Activated CD4-positive, alpha-beta memory T cell treated with anti-CD3 and anti-CD28 coated beads for 36 hours (primary cell): ENCODE measurements at regions not wholly inside any gene's neighbourhood (a gene's known extent, or its start where the extent isn't known, plus 50 kb on each side); places are given as distances from the start of the nearest gene placed in this dataset.

ENCODE experiments used
- CTCF ChIA-PET: fragments of 350-600 bp; sonication (Branson Sonifier 250); formaldehyde crosslinking; loops from one replicate; lab custom pipeline; 2021; ENCODE audit warnings: antibody characterized with exemption, inconsistent platforms; lab: Charles Lee
- POLR2A ChIA-PET: fragments of 350-600 bp; sonication (Branson Sonifier 250); formaldehyde crosslinking; loops from one replicate; lab custom pipeline; 2021; ENCODE audit warnings: antibody characterized with exemption; lab: Charles Lee
- DNase-seq: peaks from one replicate; pipeline ENCODE4 v3.0.0-alpha.2; 2020
- H3K27ac Mint-ChIP-seq: one replicate; pipeline ENCODE4 v1.8.0; 2021; ENCODE audit warnings: mixed read lengths
- H3K27me3 Mint-ChIP-seq: one replicate; pipeline ENCODE4 v1.8.0; 2021; ENCODE audit warnings: mixed read lengths
- H3K36me3 Mint-ChIP-seq: one replicate; pipeline ENCODE4 v1.8.0; 2021; ENCODE audit warnings: mixed read lengths
- H3K4me1 Mint-ChIP-seq: one replicate; pipeline ENCODE4 v1.8.0; 2021; ENCODE audit warnings: low read depth, mixed read lengths
- H3K4me3 Mint-ChIP-seq: one replicate; pipeline ENCODE4 v1.8.0; 2021; ENCODE audit warnings: mild to moderate bottlenecking, mixed read lengths
- H3K9me3 Mint-ChIP-seq: one replicate; pipeline ENCODE4 v1.8.0; 2021; ENCODE audit warnings: mixed read lengths
- intact Hi-C: fragments of 100-400 bp; cut with micrococcal nuclease; formaldehyde crosslinking; loops from one replicate; pipeline ENCODE4 v1.15.1; 2023

DNA sequence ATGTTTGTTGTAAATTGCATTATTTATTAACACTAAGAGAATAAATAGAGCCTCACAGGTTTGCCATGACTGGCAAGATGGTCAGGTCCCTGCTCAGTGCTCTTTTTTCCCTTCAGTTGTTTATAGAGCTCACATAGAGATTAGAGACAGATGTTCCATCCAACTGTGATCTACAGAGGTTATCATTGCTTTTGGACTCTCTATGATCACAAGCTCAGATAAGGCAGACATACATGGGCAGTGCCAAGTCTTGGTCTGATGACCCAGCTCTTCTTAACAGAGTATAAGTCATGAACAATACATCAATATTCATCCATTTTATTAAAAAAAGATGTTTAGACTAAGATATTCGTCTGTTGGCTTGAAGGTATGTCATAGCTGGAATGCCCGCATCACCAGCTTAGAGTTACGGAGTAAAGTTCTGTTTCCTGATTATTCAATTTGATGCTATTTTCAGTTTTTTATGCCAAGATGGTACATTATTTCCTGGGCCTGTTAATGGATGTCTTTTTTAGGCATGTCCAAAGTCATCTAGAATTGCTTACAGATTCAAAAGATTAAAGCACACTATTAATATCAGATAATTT, 729.8 kb upstream of the SLC10A2 start:
- no peak for DNase-seq
- H3K36me3 Mint-ChIP-seq, result no peaks in the 10 kb centered on the region
- ChIA-PET POLR2A (no interaction called here), CTCF (no interaction called here)
- H3K4me1 Mint-ChIP-seq, result no peaks in the 10 kb centered on the region
- H3K27ac Mint-ChIP-seq, result no peak overlapping the region
- no peak overlapping the region for H3K4me3 Mint-ChIP-seq
- peaks cover 6% of the 10 kb centered on the region for H3K9me3 Mint-ChIP-seq
- intact Hi-C loops, result no loop called here
- H3K27me3 Mint-ChIP-seq, result no peaks in the 10 kb centered on the region

DNA sequence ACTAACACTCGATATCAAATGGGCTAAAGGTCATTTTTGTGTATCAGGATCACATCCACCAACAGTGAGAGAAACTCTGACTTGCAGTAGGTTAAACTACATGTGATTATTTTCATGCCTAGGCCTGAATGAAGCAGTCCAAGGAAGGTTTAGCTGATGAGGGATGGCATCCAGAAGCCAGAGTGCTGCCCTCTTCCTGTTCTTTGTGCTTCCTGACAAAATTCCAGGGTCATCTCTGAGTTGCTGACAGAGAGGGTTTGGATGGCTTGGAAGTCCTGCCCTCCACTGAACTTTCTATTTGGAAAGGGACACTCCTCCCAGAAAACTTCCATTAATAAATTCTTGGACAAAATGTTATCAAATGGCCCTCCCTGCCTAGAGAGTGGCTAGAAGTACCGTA, 728.3 kb upstream of the SLC10A2 start:
- Mint-ChIP-seq H3K4me1 (no peaks in the 10 kb centered on the region), H3K27ac (no peak overlapping the region), H3K27me3 (no peaks in the 10 kb centered on the region), H3K36me3 (no peaks in the 10 kb centered on the region), H3K9me3 (peaks cover 6% of the 10 kb centered on the region), H3K4me3 (no peak overlapping the region)
- intact Hi-C loops, result no loop called here
- CTCF ChIA-PET, result no interaction called here
- POLR2A ChIA-PET, result no interaction called here
- no peak for DNase-seq

DNA sequence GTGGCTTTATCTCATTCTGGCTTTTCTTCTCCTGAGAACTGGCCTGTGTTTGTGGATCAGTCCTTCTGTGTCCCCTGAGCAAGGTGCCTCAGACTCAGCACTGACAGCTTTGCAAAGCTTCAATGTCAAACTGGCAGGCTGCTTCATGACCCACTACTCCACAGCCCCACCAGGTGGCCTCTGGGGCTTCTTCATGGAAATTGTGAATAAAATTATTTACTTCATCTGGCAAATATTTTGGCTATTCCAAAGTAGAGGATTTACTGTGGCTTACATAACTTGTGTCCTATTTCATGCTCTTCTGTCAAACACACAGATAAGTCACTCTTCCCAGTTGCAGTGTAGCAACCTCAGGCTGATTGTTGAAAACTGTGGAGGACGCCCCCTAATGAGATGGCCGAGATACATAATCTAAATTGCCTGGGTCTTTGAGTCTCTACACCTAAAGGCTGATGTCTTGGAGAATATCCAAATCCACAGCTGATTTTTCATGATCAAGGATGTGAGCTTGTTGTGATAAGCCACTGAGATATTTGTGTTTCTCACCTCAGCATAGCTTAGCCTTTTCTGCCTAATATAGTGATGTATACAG, 721.9 kb upstream of the SLC10A2 start:
- no peaks in the 10 kb centered on the region for H3K27me3 Mint-ChIP-seq
- H3K4me1 Mint-ChIP-seq, result no peaks in the 10 kb centered on the region
- DNase-seq, result no peak
- ChIA-PET POLR2A (no interaction called here), CTCF (no interaction called here)
- peaks cover 12% of the 10 kb centered on the region for H3K9me3 Mint-ChIP-seq
- intact Hi-C loops, result no loop called here
- H3K36me3 Mint-ChIP-seq, result no peaks in the 10 kb centered on the region
- H3K4me3 Mint-ChIP-seq, result no peak overlapping the region
- no peak overlapping the region for H3K27ac Mint-ChIP-seq

DNA sequence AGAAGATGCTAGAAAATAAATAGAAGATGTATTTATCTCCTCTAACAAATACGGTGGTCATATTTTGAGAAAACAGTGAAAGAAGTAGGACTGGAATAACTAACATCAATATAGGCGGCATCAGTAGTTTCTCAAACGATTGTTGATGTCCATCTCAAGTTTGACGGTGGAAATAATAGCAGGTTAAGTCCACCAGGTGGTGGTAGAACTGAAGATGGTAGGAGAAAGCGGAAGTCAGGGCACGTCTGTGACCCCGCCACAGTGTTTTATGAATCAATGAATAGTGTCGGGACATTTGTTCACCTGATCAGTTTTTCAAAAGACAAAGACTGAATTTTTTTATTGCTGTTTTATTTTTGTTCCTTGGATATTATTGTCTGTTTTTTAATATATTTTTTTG, 706.4 kb upstream of the SLC10A2 start:
- ChIA-PET POLR2A (no interaction called here), CTCF (no interaction called here)
- DNase-seq, result no peak
- intact Hi-C loops, result no loop called here
- Mint-ChIP-seq H3K9me3 (peaks cover 4% of the 10 kb centered on the region), H3K27ac (no peak overlapping the region), H3K36me3 (no peaks in the 10 kb centered on the region), H3K4me1 (no peaks in the 10 kb centered on the region), H3K27me3 (no peaks in the 10 kb centered on the region), H3K4me3 (no peak overlapping the region)

GRCh38 chr13:103762523-103762922, 696.3 kb upstream of the SLC10A2 start:
- ChIA-PET POLR2A (no interaction called here), CTCF (no interaction called here)
- Mint-ChIP-seq H3K27me3 (no peaks in the 10 kb centered on the region), H3K4me3 (no peak overlapping the region), H3K36me3 (no peaks in the 10 kb centered on the region), H3K4me1 (no peaks in the 10 kb centered on the region), H3K9me3 (peaks cover 3% of the 10 kb centered on the region), H3K27ac (no peak overlapping the region)
- no peak for DNase-seq
- intact Hi-C loops, result no loop called here

GRCh38 chr13:103759361-103759760, 693.1 kb upstream of the SLC10A2 start:
- ChIA-PET CTCF (no interaction called here), POLR2A (no interaction called here)
- no peak for DNase-seq
- intact Hi-C loops, result no loop called here
- no peaks in the 10 kb centered on the region for H3K4me1 Mint-ChIP-seq
- no peaks in the 10 kb centered on the region for H3K9me3 Mint-ChIP-seq
- no peak overlapping the region for H3K27ac Mint-ChIP-seq
- H3K27me3 Mint-ChIP-seq, result no peaks in the 10 kb centered on the region
- no peaks in the 10 kb centered on the region for H3K36me3 Mint-ChIP-seq
- H3K4me3 Mint-ChIP-seq, result no peak overlapping the region

DNA sequence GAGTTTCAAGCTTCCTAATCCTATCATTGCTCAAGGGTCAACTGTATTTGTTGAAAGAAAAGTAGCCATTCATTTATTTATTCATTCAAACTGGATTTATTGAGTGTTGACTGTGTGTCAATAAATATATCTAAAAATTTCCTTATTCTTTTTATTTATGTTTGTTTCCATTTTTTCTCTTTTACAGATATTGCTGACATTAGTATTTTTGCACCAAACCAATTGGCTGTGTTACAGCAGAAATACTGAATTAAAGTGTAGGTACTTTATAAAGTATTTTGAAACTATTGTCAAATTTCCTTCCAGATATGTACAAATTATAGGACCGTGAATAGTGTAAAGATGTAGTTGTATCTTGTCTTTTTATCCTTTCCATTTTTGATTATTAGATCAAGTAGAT, 692.0 kb upstream of the SLC10A2 start:
- no peaks in the 10 kb centered on the region for H3K4me1 Mint-ChIP-seq
- intact Hi-C loops, result no loop called here
- CTCF ChIA-PET, result no interaction called here

DNA sequence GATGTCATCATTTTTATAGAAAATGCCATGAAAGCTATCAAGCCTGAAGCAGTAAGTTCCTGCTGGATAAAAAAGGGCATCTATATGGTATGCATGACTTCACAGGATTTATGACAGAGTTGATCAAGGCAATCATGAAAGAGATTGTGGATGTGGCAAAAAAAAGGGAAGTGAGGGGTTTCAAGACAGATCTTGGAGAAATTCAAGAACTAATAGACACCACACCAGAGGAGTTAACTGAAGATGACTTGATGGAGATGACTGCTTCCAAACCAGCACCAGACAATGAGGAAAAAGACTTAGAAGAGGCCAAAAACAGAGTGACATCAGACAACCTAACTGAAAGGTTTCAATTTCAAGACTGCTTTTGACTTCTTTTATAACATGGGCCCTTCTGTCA, 691.1 kb upstream of the SLC10A2 start:
- DNase-seq, result no peak
- CTCF ChIA-PET, result no interaction called here
- Mint-ChIP-seq H3K4me3 (no peak overlapping the region), H3K27me3 (no peaks in the 10 kb centered on the region), H3K36me3 (no peaks in the 10 kb centered on the region), H3K4me1 (no peaks in the 10 kb centered on the region), H3K27ac (no peak overlapping the region), H3K9me3 (no peaks in the 10 kb centered on the region)
- intact Hi-C loops, result no loop called here
- POLR2A ChIA-PET, result no interaction called here

More for the DNA sequence above, 692.0 kb upstream of the SLC10A2 start:
- H3K9me3 Mint-ChIP-seq, result no peaks in the 10 kb centered on the region
- no peaks in the 10 kb centered on the region for H3K36me3 Mint-ChIP-seq
- H3K4me3 Mint-ChIP-seq, result no peak overlapping the region
- POLR2A ChIA-PET, result no interaction called here
- DNase-seq, result no peak
- no peaks in the 10 kb centered on the region for H3K27me3 Mint-ChIP-seq
- H3K27ac Mint-ChIP-seq, result no peak overlapping the region

GRCh38 chr13:103754783-103755182, 688.6 kb upstream of the SLC10A2 start:
- Mint-ChIP-seq H3K9me3 (no peaks in the 10 kb centered on the region), H3K27ac (no peak overlapping the region), H3K36me3 (no peaks in the 10 kb centered on the region), H3K4me3 (no peak overlapping the region), H3K4me1 (no peaks in the 10 kb centered on the region), H3K27me3 (no peaks in the 10 kb centered on the region)
- intact Hi-C loops, result no loop called here
- ChIA-PET CTCF (no interaction called here), POLR2A (no interaction called here)
- DNase-seq, result no peak

DNA sequence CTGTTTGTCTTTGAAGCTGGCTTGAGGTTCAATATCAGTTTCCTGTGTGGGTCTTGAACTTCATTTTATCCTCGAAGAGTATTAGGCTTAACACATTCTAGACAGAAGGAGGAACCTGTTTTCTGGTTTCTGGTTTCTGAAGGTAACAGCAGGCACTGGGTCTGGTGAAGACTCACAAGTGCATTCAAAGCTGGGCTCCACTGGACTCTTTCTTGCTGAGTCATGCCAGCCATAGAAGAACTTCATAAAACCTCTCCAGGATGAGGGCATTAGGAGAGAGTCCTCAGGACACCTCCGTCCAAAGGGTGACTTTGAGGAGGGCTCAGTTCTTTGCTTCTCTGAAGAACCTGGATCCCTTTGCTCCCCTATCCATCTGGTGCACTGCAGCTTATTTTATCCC, 668.6 kb upstream of the SLC10A2 start:
- Mint-ChIP-seq H3K4me3 (no peak overlapping the region), H3K4me1 (no peaks in the 10 kb centered on the region), H3K36me3 (no peaks in the 10 kb centered on the region), H3K27ac (no peak overlapping the region), H3K27me3 (no peaks in the 10 kb centered on the region), H3K9me3 (peaks cover 3% of the 10 kb centered on the region)
- intact Hi-C loops, result no loop called here
- ChIA-PET CTCF (no interaction called here), POLR2A (no interaction called here)
- no peak for DNase-seq

- H3K27ac Mint-ChIP-seq, result no peak overlapping the region
- H3K4me1 Mint-ChIP-seq, result no peaks in the 10 kb centered on the region
- no peak for DNase-seq
- POLR2A ChIA-PET, result no interaction called here
- H3K36me3 Mint-ChIP-seq, result no peaks in the 10 kb centered on the region
- CTCF ChIA-PET, result no interaction called here
- peaks cover 3% of the 10 kb centered on the region for H3K9me3 Mint-ChIP-seq
- intact Hi-C loops, result no loop called here
- H3K27me3 Mint-ChIP-seq, result no peaks in the 10 kb centered on the region
- no peak overlapping the region for H3K4me3 Mint-ChIP-seq
These were observed 665.7 kb upstream of the SLC10A2 start for GRCh38 chr13:103731959-103732358.

DNA sequence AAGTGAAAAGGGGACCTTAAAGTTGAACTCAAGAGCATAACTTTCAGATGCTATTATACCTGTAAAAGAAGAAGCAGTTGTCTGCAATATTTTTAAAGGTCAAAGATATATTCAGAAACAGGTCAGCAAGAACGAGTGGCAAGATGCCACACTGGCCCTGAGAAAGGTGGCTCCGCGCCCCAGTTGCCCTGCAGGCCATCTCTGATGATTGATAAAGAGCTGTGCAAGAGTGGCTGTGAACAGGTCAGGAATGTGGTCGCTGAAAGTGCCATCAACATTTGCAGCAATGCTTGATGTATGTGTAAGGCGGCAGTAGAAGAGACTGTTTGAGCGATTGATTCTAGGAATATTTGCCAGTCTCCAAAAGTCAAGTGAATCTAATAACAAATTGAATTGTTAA, 664.2 kb upstream of the SLC10A2 start:
- Mint-ChIP-seq H3K36me3 (no peaks in the 10 kb centered on the region), H3K27ac (no peak overlapping the region), H3K9me3 (peaks cover 1% of the 10 kb centered on the region), H3K4me1 (no peaks in the 10 kb centered on the region), H3K27me3 (no peaks in the 10 kb centered on the region), H3K4me3 (no peak overlapping the region)
- ChIA-PET CTCF (no interaction called here), POLR2A (no interaction called here)
- DNase-seq, result no peak
- intact Hi-C loops, result no loop called here

DNA sequence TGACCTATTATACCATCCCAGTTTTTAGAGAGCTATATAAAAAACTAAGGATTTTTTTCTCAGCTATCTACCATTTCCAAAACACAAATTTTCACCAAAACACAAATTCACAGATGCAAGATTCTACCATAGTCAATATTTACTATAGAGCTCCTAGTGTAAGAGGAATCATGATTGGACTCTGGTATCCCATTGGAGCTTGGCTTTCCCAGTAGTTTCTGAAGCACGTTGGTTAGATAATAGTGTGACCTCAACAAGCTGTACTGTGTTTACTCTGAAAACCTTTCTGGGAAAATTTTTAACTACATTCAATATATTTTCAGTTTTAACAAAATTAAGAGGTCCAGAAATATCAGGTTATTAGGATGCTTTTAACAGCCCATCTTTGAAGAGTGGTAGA, 660.6 kb upstream of the SLC10A2 start:
- POLR2A ChIA-PET, result no interaction called here
- no peak overlapping the region for H3K27ac Mint-ChIP-seq
- no peaks in the 10 kb centered on the region for H3K36me3 Mint-ChIP-seq
- no peak overlapping the region for H3K4me3 Mint-ChIP-seq
- CTCF ChIA-PET, result no interaction called here
- H3K27me3 Mint-ChIP-seq, result no peaks in the 10 kb centered on the region
- no peaks in the 10 kb centered on the region for H3K9me3 Mint-ChIP-seq
- H3K4me1 Mint-ChIP-seq, result no peaks in the 10 kb centered on the region
- intact Hi-C loops, result no loop called here
- no peak for DNase-seq
